HG03460 (cell line): ENCODE measurements at regions not wholly inside any gene's neighbourhood (a gene's known extent, or its start where the extent isn't known, plus 50 kb on each side); places are given as distances from the start of the nearest gene placed in this dataset.
"Not testable (repeated sequence)": the region's sequence is repeated elsewhere in the genome, so short reads cannot be mapped to it uniquely, and the experiment has no call there.

Experiments
- ATAC-seq: cut with Tn5 transposase; IDR thresholded peaks from one replicate; pipeline ENCODE4 v1.9.1; 2021; ENCODE audit not compliant: unreplicated experiment

- ATAC-seq = no peak
Observed at GRCh38 chr3:160094562-160094961, 105.9 kb downstream of the IL12A start.

- ATAC-seq = no peak
Observed at GRCh38 chr3:160097478-160097877, 108.8 kb downstream of the IL12A start.

- no peak for ATAC-seq
Observed at GRCh38 chr3:160098261-160098908, 109.8 kb downstream of the IL12A start.

- no peak for ATAC-seq
Observed at GRCh38 chr3:160098926-160099626, 110.4 kb downstream of the IL12A start.

GRCh38 chr3:160099834-160100233, 111.2 kb downstream of the IL12A start:
- ATAC-seq = peak; percentile 51

- ATAC-seq = no peak
Observed at GRCh38 chr3:160100610-160101009, 112.0 kb downstream of the IL12A start.

- ATAC-seq = not testable (repeated sequence)
Observed at GRCh38 chr3:160102001-160102400, 113.4 kb downstream of the IL12A start.

- no peak for ATAC-seq
Observed at GRCh38 chr3:160103397-160103796, 114.8 kb downstream of the IL12A start.

- no peak for ATAC-seq
Observed at GRCh38 chr3:160105907-160106584, 117.4 kb downstream of the IL12A start.

GRCh38 chr3:160106905-160107861, 118.0 kb upstream of the C3orf80 start:
- no peak for ATAC-seq

GRCh38 chr3:160108362-160108761, 116.9 kb upstream of the C3orf80 start:
- no peak for ATAC-seq

GRCh38 chr3:160112481-160112880, 112.7 kb upstream of the C3orf80 start:
- no peak for ATAC-seq

GRCh38 chr3:160112996-160113395, 112.2 kb upstream of the C3orf80 start:
- no peak for ATAC-seq

- no peak for ATAC-seq
Observed at GRCh38 chr3:160114355-160114995, 110.7 kb upstream of the C3orf80 start.

- no peak for ATAC-seq
Observed at GRCh38 chr3:160115387-160115786, 109.8 kb upstream of the C3orf80 start.

GRCh38 chr3:160124224-160124623, 101.0 kb upstream of the C3orf80 start:
- ATAC-seq = no peak

GRCh38 chr3:160125258-160125657, 100.0 kb upstream of the C3orf80 start:
- ATAC-seq = no peak

GRCh38 chr3:160126051-160126450, 99.2 kb upstream of the C3orf80 start:
- no peak for ATAC-seq

GRCh38 chr3:160126761-160127160, 98.5 kb upstream of the C3orf80 start:
- ATAC-seq = no peak

- ATAC-seq = no peak
Observed at GRCh38 chr3:160127308-160127707, 97.9 kb upstream of the C3orf80 start.

- no peak for ATAC-seq
Observed at GRCh38 chr3:160128056-160128455, 97.2 kb upstream of the C3orf80 start.
